Kidney glomerular epithelial cell (primary cell): ENCODE measurements at regions not wholly inside any gene's neighbourhood (a gene's known extent, or its start where the extent isn't known, plus 50 kb on each side); places are given as distances from the start of the nearest gene placed in this dataset.

Experiments
- DNase-seq: peaks from one replicate; lab custom pipeline; 2025; lab: John Stamatoyannopoulos, UW

DNA sequence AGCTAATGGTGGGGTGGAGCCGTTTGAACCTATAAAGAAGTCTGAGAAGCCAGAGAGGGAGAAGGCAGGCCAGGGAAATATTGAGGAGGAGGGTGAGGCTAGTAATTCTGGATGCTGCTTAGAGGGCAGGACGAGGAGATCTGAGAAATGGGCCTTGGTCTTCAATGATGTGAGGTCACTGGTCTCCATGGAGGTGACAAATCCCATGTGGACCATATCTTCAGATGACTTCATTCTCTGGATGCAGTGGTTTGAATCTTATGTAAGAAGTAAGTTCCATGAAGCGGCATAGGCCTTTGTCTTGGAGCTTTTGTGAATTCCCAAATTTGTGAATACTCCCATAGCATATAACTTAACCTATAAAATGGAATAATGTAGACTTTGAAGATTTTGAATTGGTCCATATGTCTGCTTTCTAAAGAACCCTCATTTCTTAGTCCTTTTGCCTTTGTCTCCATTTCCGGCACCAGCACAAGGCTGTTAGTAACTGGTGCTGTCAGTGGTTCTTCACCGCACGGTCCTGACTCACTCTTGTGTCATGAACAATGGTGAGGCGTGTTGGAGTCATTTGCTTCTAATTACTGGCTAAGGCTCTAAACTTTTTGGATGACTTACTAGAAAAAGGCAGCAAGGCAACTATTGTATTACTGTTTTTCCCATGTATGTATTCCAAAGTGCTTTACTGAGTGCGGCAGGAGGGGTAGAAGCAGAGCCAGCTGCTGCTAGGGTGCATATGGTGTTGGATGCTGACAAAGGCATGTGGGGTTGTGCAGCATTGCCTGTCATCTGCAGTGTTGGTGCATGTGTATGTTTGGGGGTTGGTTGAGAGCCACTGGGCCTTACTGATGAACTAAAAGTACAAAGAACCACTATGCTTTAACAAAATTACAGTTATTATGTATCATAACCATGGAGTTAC is 279.3 kb upstream of the C2CD4B start:
- DNase-seq, result peak; percentile 67

- DNase-seq, result no peak
Observed at GRCh38 chr15:62445244-62445643, 280.2 kb upstream of the C2CD4B start.

- DNase-seq, result no peak
Observed at GRCh38 chr15:62446984-62447383, 281.9 kb upstream of the C2CD4B start.

DNA sequence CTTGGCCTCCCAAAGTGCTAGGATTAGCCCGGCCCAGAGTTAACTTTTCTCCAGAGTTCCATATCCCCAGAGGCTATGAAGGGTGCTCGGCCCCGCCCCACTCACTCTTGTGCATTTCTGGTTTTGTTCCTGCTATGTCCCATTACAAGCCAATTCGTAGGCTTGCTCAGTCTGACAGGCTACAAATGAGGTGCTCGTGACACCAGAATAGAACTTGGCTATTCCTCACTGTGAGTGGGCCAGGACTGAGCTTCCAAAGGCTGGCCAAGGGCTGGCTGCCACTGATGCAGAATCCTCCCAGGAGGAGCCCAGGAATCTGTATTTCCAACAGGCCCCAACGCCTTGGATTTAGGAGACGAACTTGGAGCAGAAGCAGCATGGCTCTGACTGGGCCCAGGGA is 282.7 kb upstream of the C2CD4B start:
- no peak for DNase-seq

- DNase-seq, result no peak
Observed at GRCh38 chr15:62449638-62450037, 284.6 kb upstream of the C2CD4B start.

DNA sequence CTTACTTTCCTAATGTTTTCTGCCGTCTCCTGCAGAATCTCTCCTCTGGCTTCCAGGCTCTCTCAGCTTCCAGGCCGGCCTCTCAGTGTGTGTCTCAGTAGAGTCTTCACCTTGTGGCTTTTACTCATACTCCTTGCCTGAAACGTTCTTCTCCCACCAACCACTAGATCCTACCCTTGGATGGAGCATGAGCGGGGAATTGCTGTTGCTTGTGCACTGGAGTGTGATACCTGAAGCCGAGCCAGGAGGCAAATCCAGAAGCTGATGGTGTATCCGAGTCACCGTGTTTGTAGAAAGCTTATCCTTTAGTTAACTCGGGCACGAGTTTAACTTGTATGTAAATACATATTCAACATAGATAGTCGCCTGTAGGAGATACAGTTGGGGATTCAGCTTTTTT is 285.0 kb upstream of the C2CD4B start:
- peak; percentile 46 for DNase-seq

DNA sequence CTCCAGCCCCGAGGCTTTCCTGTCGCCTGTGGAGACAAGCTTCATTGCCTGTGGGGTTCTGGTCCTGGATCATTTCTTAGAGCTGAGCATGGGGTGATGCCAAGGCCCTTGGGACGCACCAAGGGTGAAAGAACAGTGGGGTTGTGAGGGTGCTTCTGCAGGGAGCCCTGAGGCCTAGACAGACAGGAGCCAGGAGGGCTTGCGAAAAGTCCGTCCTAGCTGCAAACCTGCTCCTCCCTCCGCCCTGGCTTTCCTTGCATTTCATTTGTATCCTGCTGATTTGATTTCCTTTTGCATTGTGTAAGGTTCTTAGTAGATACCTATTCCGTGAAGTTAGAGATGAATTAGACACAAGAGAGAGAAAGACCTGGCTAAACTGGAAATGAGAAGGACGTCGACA is 286.9 kb upstream of the C2CD4B start:
- no peak for DNase-seq

GRCh38 chr15:62452667-62453066 is 287.6 kb upstream of the C2CD4B start:
- no peak for DNase-seq

GRCh38 chr15:62453375-62453774 is 288.3 kb upstream of the C2CD4B start:
- no peak for DNase-seq

DNA sequence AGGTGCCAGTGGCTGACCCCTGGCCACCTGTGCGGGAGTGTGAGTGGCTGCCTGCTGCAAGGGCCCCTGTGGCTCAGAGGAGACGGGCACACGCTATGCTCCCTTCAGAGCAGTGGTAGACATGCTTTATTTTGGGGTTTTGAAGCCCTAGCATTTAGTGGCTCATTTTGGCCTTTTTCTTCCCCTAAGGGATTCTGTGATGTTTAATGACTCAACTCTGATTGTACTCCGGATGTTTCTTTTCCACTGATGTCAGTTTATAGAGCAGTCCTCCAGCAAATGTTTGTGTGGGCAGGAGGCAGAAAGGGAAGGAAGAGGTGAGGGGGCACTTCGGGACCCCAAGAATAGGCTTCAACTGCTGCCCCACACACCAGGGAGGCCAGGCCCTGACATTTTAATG is 288.9 kb upstream of the C2CD4B start:
- no peak for DNase-seq

GRCh38 chr15:62454567-62455172 is 289.6 kb upstream of the C2CD4B start:
- DNase-seq, result no peak

DNA sequence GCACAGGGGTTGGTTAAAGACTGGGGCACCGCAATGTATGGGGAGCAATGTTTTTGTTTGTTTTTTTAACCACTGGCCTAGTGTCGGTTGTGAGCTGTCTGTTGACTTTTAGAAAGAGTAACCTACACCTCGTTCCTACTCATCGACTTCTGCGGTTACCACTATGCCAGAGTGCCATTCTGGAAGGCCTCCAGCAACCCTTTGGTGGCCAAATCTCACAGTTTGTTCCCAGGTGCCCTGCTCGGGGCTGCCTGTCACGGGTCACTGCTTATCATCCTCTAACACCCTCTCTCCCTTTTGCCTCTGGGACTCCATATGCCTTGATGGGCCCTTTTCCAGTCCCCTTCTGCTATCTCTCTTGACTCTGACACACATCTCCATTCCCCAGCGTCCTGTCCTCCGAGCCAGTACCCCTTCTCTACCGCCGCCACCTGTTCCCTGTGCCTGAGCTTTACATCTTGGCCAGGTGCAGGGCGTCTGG is 290.4 kb upstream of the C2CD4B start:
- peak; percentile 46 for DNase-seq

- DNase-seq, result no peak
Observed at GRCh38 chr15:62456011-62456920, 291.2 kb upstream of the C2CD4B start.

DNA sequence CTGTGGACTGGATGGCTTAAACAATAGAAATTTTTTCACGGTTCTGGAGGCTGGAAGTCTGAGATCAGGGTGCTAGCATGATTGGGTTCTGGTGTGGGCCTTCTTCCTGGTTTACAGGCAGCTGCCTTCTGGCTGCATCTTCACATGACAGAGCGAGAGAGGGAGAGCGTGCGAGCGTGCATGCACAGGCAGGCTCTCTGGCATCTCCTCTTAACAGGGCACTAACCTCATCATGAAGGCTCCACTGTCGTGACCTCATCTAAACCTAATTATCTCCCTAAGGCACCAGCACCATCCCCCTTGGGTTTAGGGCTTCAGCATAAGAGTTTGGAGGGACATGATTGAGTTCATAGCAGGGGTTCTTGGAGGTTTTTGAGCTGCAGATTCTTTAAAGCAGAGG is 292.0 kb upstream of the C2CD4B start:
- no peak for DNase-seq

DNA sequence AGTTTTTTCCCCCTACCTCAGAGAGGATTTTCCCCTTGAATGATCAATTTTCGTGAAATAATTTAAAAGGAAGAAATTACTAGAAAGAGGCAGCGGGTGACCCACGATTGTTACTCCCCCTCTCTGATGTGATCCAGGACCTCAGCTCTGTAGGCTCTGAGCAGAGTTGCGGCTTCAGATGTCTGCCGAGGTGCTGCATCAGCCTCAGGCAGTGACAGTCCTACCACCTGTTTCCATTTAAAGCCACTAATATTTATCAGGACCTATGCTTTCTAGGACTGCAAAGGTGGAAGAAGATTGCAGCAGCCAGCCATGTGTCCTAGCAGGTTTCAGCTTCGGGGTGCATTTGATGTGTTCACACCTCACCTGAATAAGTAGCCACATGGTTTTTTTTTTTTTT is 294.8 kb upstream of the C2CD4B start:
- DNase-seq, result no peak

- no peak for DNase-seq
Observed at GRCh38 chr15:62462268-62462667, 297.2 kb upstream of the C2CD4B start.

DNA sequence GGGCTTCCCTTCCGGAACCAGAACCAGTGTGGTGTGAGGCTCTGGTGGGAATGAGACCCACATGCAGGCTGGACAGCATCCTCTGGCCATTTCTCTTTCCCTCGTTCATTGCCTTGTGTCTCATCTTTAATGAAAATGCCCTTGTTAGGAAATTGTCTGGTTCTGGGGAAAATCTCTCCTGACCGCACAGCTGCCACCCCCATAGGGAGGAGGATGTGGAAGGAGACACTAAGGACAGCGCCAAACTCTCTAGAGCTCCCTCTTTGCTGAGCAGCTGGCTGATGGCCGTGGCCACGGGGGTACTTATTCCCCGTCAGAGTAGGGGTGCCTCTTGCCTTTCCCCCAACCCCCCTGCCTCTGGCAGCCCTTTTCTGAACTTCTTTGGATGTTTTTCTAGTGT is 297.6 kb upstream of the C2CD4B start:
- no peak for DNase-seq

DNA sequence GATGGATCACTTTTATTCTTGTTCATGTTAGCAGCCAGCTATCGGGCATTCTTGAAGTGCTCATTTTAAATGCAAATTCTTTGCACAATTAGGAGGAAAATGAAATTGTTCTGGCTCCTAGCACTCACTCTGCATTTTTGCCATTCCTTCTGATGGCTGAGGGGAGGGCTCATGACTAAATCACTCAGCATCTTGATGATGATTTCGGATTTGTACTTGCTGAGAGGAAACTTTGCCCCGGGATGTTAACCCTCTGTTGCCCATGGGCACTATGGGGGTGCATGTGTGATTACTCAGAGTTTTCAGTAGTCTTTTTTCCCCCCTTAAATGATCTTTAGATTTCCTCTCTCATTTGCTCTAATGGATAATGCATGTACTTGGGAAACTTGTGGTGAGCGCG is 299.6 kb upstream of the C2CD4B start:
- DNase-seq, result no peak

DNA sequence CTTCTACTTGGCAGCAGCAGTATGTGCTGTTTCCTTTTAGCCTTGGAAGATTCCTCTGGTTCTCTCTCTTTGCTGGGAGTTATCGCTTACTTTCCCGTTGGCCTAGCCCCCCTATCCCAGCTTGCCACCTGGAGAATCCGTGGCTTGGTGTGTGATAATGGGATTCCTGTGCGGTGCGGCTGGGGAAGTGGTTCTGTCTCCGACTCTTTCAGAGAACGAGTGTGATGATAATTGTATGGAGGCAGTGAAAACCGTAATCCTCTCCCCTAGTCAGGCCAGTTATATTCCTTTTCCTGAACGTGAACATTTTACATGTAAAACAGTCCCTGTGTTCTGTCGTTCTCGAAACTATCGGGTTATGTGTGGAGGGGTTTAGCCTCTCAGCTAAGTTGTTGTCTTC is 300.1 kb upstream of the C2CD4B start:
- DNase-seq, result no peak

DNA sequence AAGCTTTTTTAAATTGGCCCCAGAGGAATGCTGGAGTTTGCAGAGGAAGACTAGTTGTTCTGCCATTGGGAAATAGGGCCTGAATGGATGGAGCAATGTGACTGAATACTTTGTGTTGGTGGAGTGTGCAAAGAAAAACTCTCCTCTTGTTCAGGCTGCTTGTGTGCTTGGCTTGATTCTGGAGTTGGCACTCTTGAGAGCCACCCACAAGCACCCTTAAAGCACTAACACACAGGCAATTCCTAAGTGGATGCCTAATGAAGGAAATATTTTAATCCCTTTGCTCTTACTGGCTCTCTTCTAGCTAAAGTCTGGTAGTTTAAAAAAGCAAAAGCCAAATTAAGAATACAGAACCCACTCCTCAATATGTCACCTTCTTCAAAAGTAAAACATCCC is 304.4 kb upstream of the C2CD4B start:
- no peak for DNase-seq

GRCh38 chr15:62469874-62470688 is 305.0 kb upstream of the C2CD4B start:
- DNase-seq, result peak; percentile 19
